OCI-LY3 (cell line): ENCODE measurements at regions not wholly inside any gene's neighbourhood (a gene's known extent, or its start where the extent isn't known, plus 50 kb on each side); places are given as distances from the start of the nearest gene placed in this dataset.

Experiments used
- H2AFZ ChIP-seq: fragments of 200-600, 300-600 bp; shearing (Covaris generic); 2 replicates; pipeline ENCODE4 v1.6.0; 2014; ENCODE audit warnings: antibody characterized with exemption, low read depth, low read length
- H3K27ac ChIP-seq: fragments of 200-600, 300-600 bp; sonication (generic); 2 replicates; pipeline ENCODE4 v1.5.1; 2014; ENCODE audit warnings: mild to moderate bottlenecking, low read length, moderate library complexity, mixed read lengths
- H3K27me3 ChIP-seq: fragments of 200-600, 300-600 bp; sonication (generic); 2 replicates; pipeline ENCODE4 v1.6.1; 2014; ENCODE audit warnings: low read depth, low read length, mixed read lengths
- H3K36me3 ChIP-seq: fragments of 200-600, 300-600 bp; sonication (generic); replicated peaks from 2 replicates; pipeline ENCODE3; 2014; ENCODE audit warnings: low read depth, low read length, mixed read lengths
- H3K4me1 ChIP-seq: fragments of 300-600, 200-600 bp; sonication (generic); 2 replicates; pipeline ENCODE4 v1.6.1; 2014; ENCODE audit warnings: low read length, mixed read lengths
- H3K4me2 ChIP-seq: fragments of 200-600, 300-600 bp; sonication (generic); 2 replicates; pipeline ENCODE4 v1.6.1; 2014; ENCODE audit warnings: low read length, mixed read lengths
- H3K4me3 ChIP-seq: fragments of 300-600, 200-600 bp; sonication (generic); 2 replicates; pipeline ENCODE4 v1.5.1; 2014; ENCODE audit warnings: antibody characterized with exemption, mild to moderate bottlenecking, low read length, moderate library complexity
- H3K79me2 ChIP-seq: fragments of 300-600, 200-600 bp; shearing (Covaris generic); 2 replicates; pipeline ENCODE4 v1.6.1; 2014; ENCODE audit warnings: mild to moderate bottlenecking, low read length, mixed read lengths
- H3K9ac ChIP-seq: fragments of 300-600, 200-600 bp; shearing (Covaris generic); 2 replicates; pipeline ENCODE4 v1.6.0; 2014; ENCODE audit warnings: mild to moderate bottlenecking, low read length, moderate library complexity
- H3K9me3 ChIP-seq: fragments of 200-600, 300-600 bp; shearing (Covaris generic); 2 replicates; pipeline ENCODE4 v1.6.1; 2014; ENCODE audit warnings: low read length, mixed read lengths; ENCODE audit not compliant: insufficient read depth
- H4K20me1 ChIP-seq: fragments of 200-600, 300-600 bp; sonication (generic); 2 replicates; pipeline ENCODE4 v1.6.1; 2016; ENCODE audit warnings: low read length, mixed read lengths; ENCODE audit not compliant: insufficient read depth
- CTCF ChIP-seq: fragments of 200-600, 300-600 bp; sonication (generic); IDR thresholded peaks from 2 replicates; pipeline ENCODE4 v1.5.1; 2014; ENCODE audit warnings: antibody characterized with exemption, low read length, low read depth
- EZH2phosphoT487 ChIP-seq: fragments of 200-600 bp; shearing (Covaris generic); IDR thresholded peaks from 2 replicates; pipeline ENCODE4 v1.6.1; 2018; ENCODE audit warnings: antibody characterized with exemption, mixed run types, low read depth

DNA sequence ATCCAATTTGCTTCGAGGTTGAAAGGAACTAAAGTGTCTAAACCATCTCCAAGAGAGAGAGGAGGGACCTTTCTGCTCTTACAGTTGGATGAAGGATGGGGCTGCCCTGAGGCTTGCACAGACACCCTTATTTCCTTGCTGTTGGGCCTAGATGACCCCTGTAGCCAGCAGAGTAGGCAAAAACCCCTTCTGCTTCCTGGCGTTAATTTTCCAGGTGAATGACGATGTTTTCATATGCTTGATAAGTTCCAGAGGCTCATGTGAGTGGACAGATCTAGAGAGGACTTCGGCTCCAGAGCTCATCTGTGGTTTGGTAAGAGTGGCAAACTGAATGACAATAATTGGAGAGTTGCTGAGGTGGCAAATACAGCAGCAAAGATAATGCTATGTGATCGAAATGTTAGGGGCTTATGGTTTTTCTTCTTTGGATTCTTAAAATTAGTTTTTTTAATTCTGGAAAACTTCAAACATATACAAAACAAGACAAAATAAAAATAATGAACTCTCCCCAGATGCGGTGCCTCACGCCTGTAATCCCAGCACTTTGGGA lies 98.6 kb upstream of the MAP4K3 start:
- Histone ChIP-seq H3K9ac (no peak overlapping the region), H3K9me3 (no peaks in the 10 kb centered on the region)
- no peak for TF ChIP-seq EZH2phosphoT487
- no peak for TF ChIP-seq CTCF

DNA sequence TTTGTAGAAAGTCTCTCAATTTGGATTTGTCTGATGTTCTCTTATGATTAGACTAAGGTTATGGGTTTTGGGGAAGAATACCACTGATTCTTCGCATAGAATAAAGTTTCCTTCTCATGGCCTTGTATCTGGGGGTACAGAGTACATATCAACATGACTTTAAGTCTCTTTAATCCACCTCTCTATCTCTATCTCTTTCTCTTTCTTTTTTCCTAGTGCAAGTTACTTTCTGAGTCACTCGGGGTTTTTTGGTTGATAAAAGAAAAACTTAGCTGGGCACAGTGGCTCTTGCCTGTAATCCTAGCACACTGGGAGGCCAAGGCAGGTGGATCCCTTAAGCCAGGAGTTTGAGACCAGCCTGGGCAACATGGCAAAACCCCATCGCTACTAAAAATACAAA lies 100.1 kb upstream of the MAP4K3 start:
- no peaks in the 10 kb centered on the region for H3K4me1 ChIP-seq
- H3K27me3 ChIP-seq, result peaks cover 49% of the 10 kb centered on the region
- H3K36me3 ChIP-seq, result no peaks in the 10 kb centered on the region
- H3K9ac ChIP-seq, result no peak overlapping the region
- no peak for TF ChIP-seq EZH2phosphoT487
- TF ChIP-seq CTCF, result no peak
- no peak overlapping the region for H3K4me3 ChIP-seq
- H3K9me3 ChIP-seq, result no peaks in the 10 kb centered on the region
- no peaks in the 10 kb centered on the region for H3K79me2 ChIP-seq
- no peak overlapping the region for H3K4me2 ChIP-seq
- no peak overlapping the region for H3K27ac ChIP-seq
- no peaks in the 10 kb centered on the region for H4K20me1 ChIP-seq
- H2AFZ ChIP-seq, result no peak overlapping the region

More for the DNA sequence above, 98.6 kb upstream of the MAP4K3 start:
- Histone ChIP-seq H3K4me3 (no peak overlapping the region), H4K20me1 (no peaks in the 10 kb centered on the region), H3K4me2 (no peak overlapping the region), H3K36me3 (no peaks in the 10 kb centered on the region), H3K79me2 (no peaks in the 10 kb centered on the region), H2AFZ (0 out of 2 replicates have a peak overlapping the region, but pooled peaks have one; percentile 7), H3K27me3 (peaks cover 49% of the 10 kb centered on the region), H3K27ac (no peak overlapping the region), H3K4me1 (no peaks in the 10 kb centered on the region)

DNA sequence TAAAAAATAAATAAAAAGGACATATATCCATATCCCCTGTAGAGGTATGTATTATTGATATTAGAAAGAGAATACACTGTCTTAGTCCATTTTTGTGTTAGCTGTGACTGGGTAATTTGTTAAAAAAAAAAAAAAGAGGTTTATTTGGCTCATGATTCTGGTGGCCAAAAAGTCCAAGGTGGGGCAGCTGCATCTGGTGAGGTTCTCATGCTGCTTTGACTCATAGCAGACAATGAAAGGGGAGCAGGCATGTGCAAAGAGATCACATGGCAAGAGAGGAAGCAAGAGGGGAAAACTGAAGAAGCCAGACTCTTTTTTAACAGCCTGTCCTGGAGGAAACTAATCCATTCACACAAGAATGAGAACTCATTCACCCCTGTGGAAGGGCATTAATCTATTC lies 101.6 kb upstream of the MAP4K3 start:
- Histone ChIP-seq H4K20me1 (no peaks in the 10 kb centered on the region), H3K4me1 (no peaks in the 10 kb centered on the region), H3K36me3 (no peaks in the 10 kb centered on the region), H3K4me2 (no peak overlapping the region), H3K27me3 (peaks cover 40% of the 10 kb centered on the region), H3K79me2 (no peaks in the 10 kb centered on the region), H3K9me3 (no peaks in the 10 kb centered on the region), H3K4me3 (no peak overlapping the region), H3K9ac (no peak overlapping the region), H3K27ac (no peak overlapping the region), H2AFZ (no peak overlapping the region)
- TF ChIP-seq EZH2phosphoT487, result no peak
- no peak for TF ChIP-seq CTCF

DNA sequence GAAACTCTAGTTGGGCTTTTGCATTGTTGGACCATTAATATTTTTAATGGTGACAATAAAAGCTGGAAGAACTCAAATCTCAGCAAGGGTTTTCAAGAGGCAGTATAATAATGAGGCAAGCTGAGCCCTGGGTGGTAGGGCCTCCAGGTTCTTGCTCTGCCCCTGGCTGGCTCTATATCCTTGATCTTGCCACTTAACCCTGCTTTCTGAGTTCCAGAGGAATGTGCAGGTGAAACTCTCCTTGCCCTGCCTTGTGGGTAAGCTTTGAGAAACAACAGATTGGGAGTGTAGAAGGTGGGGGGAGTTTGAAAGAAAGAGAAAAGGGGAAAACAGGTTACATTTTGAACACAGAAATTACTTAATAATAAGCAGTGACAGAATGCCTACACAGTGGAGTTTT lies 103.3 kb upstream of the MAP4K3 start:
- H3K4me3 ChIP-seq, result no peak overlapping the region
- TF ChIP-seq EZH2phosphoT487 (no peak), CTCF (no peak)

More for the DNA sequence above, 103.3 kb upstream of the MAP4K3 start:
- no peak overlapping the region for H3K9ac ChIP-seq
- H3K27ac ChIP-seq, result no peak overlapping the region
- H3K79me2 ChIP-seq, result no peaks in the 10 kb centered on the region
- H4K20me1 ChIP-seq, result no peaks in the 10 kb centered on the region
- H3K9me3 ChIP-seq, result no peaks in the 10 kb centered on the region
- no peaks in the 10 kb centered on the region for H3K4me1 ChIP-seq
- H3K4me2 ChIP-seq, result no peak overlapping the region
- H2AFZ ChIP-seq, result no peak overlapping the region
- peaks cover 34% of the 10 kb centered on the region for H3K27me3 ChIP-seq
- H3K36me3 ChIP-seq, result no peaks in the 10 kb centered on the region
